ENCODE measurements at regions not wholly inside any gene's neighbourhood (a gene's known extent, or its start where the extent isn't known, plus 50 kb on each side); places are given as distances from the start of the nearest gene placed in this dataset.

DNA sequence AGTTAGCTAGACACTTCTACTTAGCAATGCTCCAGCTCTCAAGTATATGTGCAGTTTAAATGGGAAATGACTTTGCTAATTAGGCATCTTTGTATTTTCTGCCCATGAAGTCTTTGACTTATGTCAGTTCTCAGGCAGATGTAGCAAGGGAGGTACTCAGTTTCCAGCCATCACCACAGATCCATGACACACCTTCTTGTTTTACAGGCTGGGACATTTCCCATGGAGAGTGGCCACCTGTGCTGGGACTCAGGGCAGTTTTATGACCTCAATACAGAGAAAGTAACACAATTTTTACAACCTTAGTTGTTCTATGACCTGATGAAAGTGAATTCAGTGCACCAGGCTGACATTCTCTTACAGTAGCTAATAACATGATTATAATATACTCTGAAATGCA is 280.7 kb upstream of the GK2 start:
- H3K36me3 ChIP-seq = no peaks in the 10 kb centered on the region
- no peak overlapping the region for H3K4me3 ChIP-seq (ENCODE audit: low read depth, low read length)
- H3K27me3 ChIP-seq = no peaks in the 10 kb centered on the region
- TF ChIP-seq, protein P1, sequence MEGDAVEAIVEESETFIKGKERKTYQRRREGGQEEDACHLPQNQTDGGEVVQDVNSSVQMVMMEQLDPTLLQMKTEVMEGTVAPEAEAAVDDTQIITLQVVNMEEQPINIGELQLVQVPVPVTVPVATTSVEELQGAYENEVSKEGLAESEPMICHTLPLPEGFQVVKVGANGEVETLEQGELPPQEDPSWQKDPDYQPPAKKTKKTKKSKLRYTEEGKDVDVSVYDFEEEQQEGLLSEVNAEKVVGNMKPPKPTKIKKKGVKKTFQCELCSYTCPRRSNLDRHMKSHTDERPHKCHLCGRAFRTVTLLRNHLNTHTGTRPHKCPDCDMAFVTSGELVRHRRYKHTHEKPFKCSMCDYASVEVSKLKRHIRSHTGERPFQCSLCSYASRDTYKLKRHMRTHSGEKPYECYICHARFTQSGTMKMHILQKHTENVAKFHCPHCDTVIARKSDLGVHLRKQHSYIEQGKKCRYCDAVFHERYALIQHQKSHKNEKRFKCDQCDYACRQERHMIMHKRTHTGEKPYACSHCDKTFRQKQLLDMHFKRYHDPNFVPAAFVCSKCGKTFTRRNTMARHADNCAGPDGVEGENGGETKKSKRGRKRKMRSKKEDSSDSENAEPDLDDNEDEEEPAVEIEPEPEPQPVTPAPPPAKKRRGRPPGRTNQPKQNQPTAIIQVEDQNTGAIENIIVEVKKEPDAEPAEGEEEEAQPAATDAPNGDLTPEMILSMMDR (IDR thresholded peaks at IDR 0.05; ENCODE audit: low read depth, low read length) = no peak
- no peak for DNase-seq
- H3K4me1 ChIP-seq = no peaks in the 10 kb centered on the region
- no peaks in the 10 kb centered on the region for H3K9me3 ChIP-seq

DNA sequence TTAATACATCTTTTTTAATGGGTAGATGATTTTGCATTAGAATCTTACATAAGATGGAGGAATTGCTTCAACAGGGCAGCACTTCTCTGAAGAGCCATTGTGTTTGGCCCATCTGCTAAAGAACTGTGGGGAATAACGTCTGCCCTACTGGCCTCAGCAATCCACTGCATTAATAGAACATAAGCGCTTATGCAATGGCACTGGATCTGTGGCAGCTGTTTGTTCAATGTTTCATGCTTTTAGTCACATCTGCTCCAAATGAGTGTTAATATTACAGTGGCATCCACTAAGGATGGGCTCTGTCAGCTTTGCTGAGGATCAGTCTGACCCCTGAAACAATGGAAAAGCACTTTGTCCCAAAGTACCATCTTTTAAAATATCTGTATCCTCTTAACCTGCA is 279.0 kb upstream of the GK2 start:
- TF ChIP-seq, protein P1 (IDR thresholded peaks at IDR 0.05; ENCODE audit: low read depth, low read length) = no peak
- H3K9me3 ChIP-seq = no peaks in the 10 kb centered on the region
- no peaks in the 10 kb centered on the region for H3K27me3 ChIP-seq
- H3K36me3 ChIP-seq = no peaks in the 10 kb centered on the region
- no peak overlapping the region for H3K4me3 ChIP-seq (ENCODE audit: low read depth, low read length)
- H3K4me1 ChIP-seq = no peaks in the 10 kb centered on the region
- DNase-seq = no peak

DNA sequence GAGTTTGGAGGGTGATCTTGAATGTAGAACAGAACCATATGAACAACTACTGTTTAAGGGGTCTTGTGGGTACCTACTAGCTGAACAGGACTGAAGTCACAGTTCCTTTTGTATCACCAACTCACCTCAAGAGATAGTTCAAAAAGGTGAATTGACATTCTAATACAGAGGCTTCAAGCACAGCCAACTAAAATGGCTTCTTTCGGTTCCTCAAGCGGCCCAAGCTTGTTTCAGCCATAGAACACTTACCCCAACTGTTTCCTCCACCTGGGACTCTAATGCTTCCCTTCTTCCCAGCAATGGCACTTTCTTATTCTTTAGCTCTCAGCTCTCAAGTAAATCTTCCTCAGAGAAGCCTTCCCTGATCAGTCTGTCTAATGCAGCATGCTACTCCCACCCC is 277.5 kb upstream of the GK2 start:
- no peaks in the 10 kb centered on the region for H3K27me3 ChIP-seq
- no peak overlapping the region for H3K4me3 ChIP-seq (ENCODE audit: low read depth, low read length)
- H3K4me1 ChIP-seq = no peaks in the 10 kb centered on the region
- H3K9me3 ChIP-seq = no peaks in the 10 kb centered on the region
- no peaks in the 10 kb centered on the region for H3K36me3 ChIP-seq
- no peak for DNase-seq
- TF ChIP-seq, protein P1 (IDR thresholded peaks at IDR 0.05; ENCODE audit: low read depth, low read length) = no peak

DNA sequence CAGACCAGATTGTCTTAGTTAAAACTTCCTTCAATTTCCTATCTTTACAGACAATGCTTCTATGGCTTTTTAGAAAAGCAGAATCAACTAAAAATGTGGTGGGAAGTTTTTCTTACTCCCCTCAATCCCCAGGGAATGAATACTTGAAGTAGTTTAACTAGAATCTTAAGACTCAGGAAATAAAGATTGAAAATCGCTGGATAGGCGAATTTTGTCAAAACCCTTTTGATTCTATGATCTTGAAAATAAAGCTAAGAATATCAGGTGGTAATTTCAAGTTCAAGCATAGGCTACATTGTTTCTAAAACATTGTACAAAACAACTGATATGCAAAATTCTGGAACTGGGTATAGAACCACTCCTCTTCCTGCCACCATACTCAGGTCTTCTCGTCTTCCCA is 276.5 kb upstream of the GK2 start:
- Histone ChIP-seq H3K27me3 (no peaks in the 10 kb centered on the region), H3K4me3 (ENCODE audit: low read depth, low read length) (no peak overlapping the region), H3K36me3 (no peaks in the 10 kb centered on the region), H3K9me3 (no peaks in the 10 kb centered on the region; the same call in 1 of the 2 replicates), H3K4me1 (no peaks in the 10 kb centered on the region)
- DNase-seq = no peak
- TF ChIP-seq, protein P1 (IDR thresholded peaks at IDR 0.05; ENCODE audit: low read depth, low read length) = no peak

DNA sequence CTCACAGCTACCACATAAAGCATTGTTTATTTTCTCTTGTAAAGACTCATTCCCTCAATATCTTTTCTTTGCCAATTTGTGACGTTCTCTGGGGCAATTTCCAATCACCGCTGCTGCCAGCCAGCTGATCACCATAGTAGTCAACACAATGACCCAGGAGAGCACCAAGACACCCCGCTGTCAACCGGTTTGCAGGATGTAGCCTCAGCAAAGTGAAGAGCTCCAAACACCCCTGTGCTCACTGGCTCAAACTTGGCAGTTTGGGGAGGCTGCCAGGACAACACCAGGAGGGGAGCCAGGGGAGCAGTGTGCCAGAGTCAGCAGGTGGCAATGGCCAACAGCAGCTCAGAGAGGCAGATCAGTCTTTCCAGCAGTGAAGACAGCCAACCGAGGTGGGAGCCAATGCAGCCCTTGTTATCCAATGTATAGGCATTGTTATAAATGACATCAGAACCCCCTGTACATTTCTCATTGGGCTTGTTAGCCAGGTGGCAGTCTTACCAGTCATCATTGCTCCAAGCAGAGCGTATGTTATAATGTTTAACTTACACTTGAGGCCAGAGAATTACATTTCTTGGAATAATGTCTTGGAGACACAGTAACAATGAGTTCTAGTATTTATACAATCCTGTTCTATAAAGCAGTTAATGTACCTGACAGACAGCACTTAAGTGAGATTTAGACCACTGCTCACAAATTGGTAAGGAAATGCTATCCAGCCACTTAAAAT is 274.9 kb upstream of the GK2 start:
- H3K9me3 ChIP-seq = no peaks in the 10 kb centered on the region; the same call in 1 of the 2 replicates
- H3K27me3 ChIP-seq = no peaks in the 10 kb centered on the region
- peaks cover 3% of the 10 kb centered on the region; the same call in 1 of the 2 replicates for H3K4me1 ChIP-seq
- TF ChIP-seq, protein P1 (IDR thresholded peaks at IDR 0.05; ENCODE audit: low read depth, low read length) = no peak
- no peak overlapping the region for H3K4me3 ChIP-seq (ENCODE audit: low read depth, low read length)
- H3K36me3 ChIP-seq = no peaks in the 10 kb centered on the region
- DNase-seq = no peak

DNA sequence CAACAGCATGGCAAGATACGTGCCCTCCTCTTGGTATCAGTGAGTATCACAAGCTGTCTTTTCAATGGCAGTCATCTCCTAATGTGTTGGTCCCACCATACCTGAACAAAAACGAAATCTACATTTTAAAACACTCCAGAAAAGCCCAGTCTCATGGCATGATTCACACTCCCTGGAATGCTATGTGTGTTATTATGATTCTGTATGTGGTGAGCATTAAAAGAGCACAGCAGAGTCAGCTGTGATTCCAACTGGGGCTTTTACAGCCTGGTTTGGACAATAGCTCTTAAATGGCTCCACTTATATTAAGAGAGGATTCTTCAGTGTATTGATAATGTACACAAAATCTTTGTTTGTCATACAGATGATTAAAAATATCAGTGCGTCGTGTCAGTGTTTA is 274.1 kb upstream of the GK2 start:
- Histone ChIP-seq H3K27me3 (no peaks in the 10 kb centered on the region), H3K4me3 (ENCODE audit: low read depth, low read length) (no peak overlapping the region), H3K36me3 (no peaks in the 10 kb centered on the region), H3K9me3 (no peaks in the 10 kb centered on the region; the same call in 1 of the 2 replicates), H3K4me1 (peaks cover 3% of the 10 kb centered on the region; the same call in 1 of the 2 replicates)
- TF ChIP-seq, protein P1 (IDR thresholded peaks at IDR 0.05; ENCODE audit: low read depth, low read length) = no peak
- no peak for DNase-seq
